Adrenal gland (tissue), 5 donors: ENCODE measurements at regions not wholly inside any gene's neighbourhood (a gene's known extent, or its start where the extent isn't known, plus 50 kb on each side); places are given as distances from the start of the nearest gene placed in this dataset.
A peak's percentile ranks its signal among the peaks of the same experiment; 100 is the strongest.

Experiments used
- CTCF ChIP-seq, 6 experiments: fragments of 450-650 bp in 4 of 6; fragments of 200-600 bp in 2 of 6; sonication (generic) in 1 of 6; IDR thresholded peaks; 1 replicate in 5 of 6; 2 replicates in 1 of 6; pipeline versions ENCODE4 v1.5.1 to v1.8.0; 2016 to 2021; ENCODE audit warnings: antibody characterized with exemption in 6 of 6, mild to moderate bottlenecking in 2 of 6, moderate library complexity in 1 of 6
- POLR2A ChIP-seq, 2 donors: fragments of 450-650 bp; IDR thresholded peaks; one replicate each; pipeline ENCODE4 v1.6.1; 2017; ENCODE audit warnings: antibody characterized with exemption in 2 of 2, mild to moderate bottlenecking in 2 of 2, moderate library complexity in 1 of 2
- donor health status: DM: no; HTN: no; CAD: no.

- TF ChIP-seq CTCF (IDR thresholded peaks at IDR 0.05) = peak; percentile 54 to 78 (median 70)
- TF ChIP-seq POLR2A (IDR thresholded peaks at IDR 0.05) = no peak
Measured at GRCh38 chr6:18323935-18324705, 59.8 kb upstream of the DEK start.
